GM12873 (cell line): ENCODE measurements at regions not wholly inside any gene's neighbourhood (a gene's known extent, or its start where the extent isn't known, plus 50 kb on each side); places are given as distances from the start of the nearest gene placed in this dataset.

ENCODE experiments used
- TF ChIP-seq, protein P1 (sequence below): IDR thresholded peaks from 2 replicates; pipeline ENCODE4 v1.5.1; 2012; ENCODE audit warnings: low read depth, mild to moderate bottlenecking, moderate library complexity, low read length, control low read depth; ENCODE audit not compliant: insufficient read depth; ENCODE audit errors: missing control alignments

DNA sequence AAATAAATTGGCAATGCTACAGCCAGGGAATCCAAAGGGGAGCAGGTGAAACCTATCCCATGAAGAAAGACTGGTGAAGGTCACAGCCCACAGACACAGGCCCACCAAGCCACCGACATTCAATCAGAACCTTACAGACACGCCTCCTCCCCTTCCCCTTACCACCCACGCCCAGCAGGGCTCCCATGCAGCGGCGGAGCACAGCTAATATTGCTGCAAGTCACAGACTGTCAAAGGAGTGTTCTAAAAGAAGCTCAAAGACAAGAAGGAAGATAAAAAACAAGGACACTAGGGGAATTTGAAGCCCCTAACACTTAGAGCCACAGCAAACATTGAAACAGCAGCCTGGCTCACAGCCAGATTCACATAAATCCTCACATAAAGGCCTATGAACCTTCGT is 91.2 kb downstream of the MED10 start:
- TF ChIP-seq, protein P1, sequence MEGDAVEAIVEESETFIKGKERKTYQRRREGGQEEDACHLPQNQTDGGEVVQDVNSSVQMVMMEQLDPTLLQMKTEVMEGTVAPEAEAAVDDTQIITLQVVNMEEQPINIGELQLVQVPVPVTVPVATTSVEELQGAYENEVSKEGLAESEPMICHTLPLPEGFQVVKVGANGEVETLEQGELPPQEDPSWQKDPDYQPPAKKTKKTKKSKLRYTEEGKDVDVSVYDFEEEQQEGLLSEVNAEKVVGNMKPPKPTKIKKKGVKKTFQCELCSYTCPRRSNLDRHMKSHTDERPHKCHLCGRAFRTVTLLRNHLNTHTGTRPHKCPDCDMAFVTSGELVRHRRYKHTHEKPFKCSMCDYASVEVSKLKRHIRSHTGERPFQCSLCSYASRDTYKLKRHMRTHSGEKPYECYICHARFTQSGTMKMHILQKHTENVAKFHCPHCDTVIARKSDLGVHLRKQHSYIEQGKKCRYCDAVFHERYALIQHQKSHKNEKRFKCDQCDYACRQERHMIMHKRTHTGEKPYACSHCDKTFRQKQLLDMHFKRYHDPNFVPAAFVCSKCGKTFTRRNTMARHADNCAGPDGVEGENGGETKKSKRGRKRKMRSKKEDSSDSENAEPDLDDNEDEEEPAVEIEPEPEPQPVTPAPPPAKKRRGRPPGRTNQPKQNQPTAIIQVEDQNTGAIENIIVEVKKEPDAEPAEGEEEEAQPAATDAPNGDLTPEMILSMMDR = no peak

DNA sequence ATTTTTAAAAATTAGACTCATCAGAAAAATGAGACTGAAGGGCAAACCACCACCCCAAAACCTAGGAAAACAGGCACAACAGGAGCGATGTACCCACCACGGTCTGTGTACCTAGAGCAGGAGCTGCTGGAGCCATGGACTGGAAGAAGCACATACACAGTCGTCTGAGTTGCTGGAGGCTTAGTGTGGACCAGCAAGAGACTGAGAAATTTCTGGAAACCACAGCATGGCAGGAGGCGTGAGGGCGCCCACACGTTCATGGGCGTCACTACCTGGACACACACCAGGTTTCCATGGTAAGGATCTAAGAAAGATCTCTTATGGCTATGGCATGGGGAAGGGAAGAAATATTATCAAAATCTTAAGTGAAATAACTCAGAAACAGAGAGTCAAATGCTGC is 91.9 kb downstream of the MED10 start:
- TF ChIP-seq, protein P1 = no peak

- TF ChIP-seq, protein P1 = no peak
Measured at GRCh38 chr5:6282352-6282751, 96.0 kb downstream of the MED10 start.

- TF ChIP-seq, protein P1 = no peak
Measured at GRCh38 chr5:6281818-6282217, 96.5 kb downstream of the MED10 start.

- TF ChIP-seq, protein P1 = no peak
Measured at GRCh38 chr5:6280425-6281100, 97.8 kb downstream of the MED10 start.

- TF ChIP-seq, protein P1 = no peak
Measured at GRCh38 chr5:6279607-6280006, 98.7 kb downstream of the MED10 start.

DNA sequence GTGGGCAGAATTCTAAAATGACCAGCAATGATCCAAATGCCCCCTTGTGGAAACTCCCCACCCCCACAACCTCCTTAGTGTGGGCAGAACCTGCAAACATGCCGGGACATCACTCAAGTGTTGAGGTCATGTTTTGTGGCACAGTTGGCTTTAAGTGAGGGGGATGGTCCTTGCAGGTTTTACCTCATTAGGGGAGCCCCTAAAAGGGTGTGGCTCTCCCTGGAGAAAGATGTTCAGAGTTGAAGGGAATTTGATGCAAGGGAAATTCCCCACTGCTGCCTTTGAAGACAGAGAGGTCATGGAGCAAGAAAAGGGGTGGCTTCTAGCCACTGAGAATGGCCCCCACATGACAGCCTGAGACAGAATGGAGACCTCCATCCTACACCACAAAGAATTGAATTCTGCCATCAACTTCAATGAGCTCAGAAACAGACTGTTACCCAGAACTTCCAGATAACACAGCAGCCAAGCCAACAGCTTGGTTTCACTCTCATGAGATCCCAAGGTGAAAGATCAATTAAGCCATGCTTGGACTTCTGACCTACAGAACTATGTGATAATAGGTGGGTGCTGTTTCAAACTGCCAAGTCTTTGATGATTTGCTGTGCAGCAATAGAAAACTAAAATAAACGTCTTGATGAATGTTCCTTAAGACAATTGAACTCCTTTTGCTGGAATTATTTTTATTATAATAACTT is 103.4 kb downstream of the MED10 start:
- TF ChIP-seq, protein P1 = no peak
